Transverse colon (tissue), 4 donors: ENCODE measurements at regions not wholly inside any gene's neighbourhood (a gene's known extent, or its start where the extent isn't known, plus 50 kb on each side); places are given as distances from the start of the nearest gene placed in this dataset.

Experiments used
- EP300 ChIP-seq: sonication (generic); formaldehyde crosslinking; IDR thresholded peaks from one replicate; pipeline ENCODE4 v1.6.1; 2017; ENCODE audit warnings: antibody characterized with exemption, low read depth
- POLR2A ChIP-seq: fragments of 450-650 bp; IDR thresholded peaks from one replicate; pipeline ENCODE4 v1.6.1; 2016; ENCODE audit warnings: antibody characterized with exemption, mild to moderate bottlenecking, moderate library complexity
- POLR2AphosphoS5 ChIP-seq, 3 donors: sonication (generic); formaldehyde crosslinking; IDR thresholded peaks; one replicate each; pipeline ENCODE4 v1.6.1; 2016; ENCODE audit warnings: antibody characterized with exemption in 3 of 3
- TF ChIP-seq, protein P1 (sequence below), 5 experiments: fragments of 200-600 bp in 3 of 5; fragments of 450-650 bp in 2 of 5; sonication (generic) in 3 of 5; IDR thresholded peaks; 1 replicate in 2 of 5; 2 replicates in 3 of 5; pipeline ENCODE4 v1.5.1; 2016 to 2017; ENCODE audit warnings: antibody characterized with exemption in 5 of 5, inconsistent platforms in 3 of 5, mild to moderate bottlenecking in 2 of 5, moderate library complexity in 1 of 5

GRCh38 chr4:27873596-27873995 is 1013.0 kb downstream of the STIM2 start:
- TF ChIP-seq POLR2AphosphoS5 (IDR thresholded peaks at IDR 0.05) (no peak), POLR2A (no peak), EP300 (no peak)
- TF ChIP-seq, protein P1, sequence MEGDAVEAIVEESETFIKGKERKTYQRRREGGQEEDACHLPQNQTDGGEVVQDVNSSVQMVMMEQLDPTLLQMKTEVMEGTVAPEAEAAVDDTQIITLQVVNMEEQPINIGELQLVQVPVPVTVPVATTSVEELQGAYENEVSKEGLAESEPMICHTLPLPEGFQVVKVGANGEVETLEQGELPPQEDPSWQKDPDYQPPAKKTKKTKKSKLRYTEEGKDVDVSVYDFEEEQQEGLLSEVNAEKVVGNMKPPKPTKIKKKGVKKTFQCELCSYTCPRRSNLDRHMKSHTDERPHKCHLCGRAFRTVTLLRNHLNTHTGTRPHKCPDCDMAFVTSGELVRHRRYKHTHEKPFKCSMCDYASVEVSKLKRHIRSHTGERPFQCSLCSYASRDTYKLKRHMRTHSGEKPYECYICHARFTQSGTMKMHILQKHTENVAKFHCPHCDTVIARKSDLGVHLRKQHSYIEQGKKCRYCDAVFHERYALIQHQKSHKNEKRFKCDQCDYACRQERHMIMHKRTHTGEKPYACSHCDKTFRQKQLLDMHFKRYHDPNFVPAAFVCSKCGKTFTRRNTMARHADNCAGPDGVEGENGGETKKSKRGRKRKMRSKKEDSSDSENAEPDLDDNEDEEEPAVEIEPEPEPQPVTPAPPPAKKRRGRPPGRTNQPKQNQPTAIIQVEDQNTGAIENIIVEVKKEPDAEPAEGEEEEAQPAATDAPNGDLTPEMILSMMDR (IDR thresholded peaks at IDR 0.05): no peak
